ENCODE measurements at regions not wholly inside any gene's neighbourhood (a gene's known extent, or its start where the extent isn't known, plus 50 kb on each side); places are given as distances from the start of the nearest gene placed in this dataset.

GRCh38 chr2:67835266-67835665 lies 227.5 kb downstream of the C1D start:
- H3K4me3 Mint-ChIP-seq, result no peak overlapping the region
- Histone ChIP-seq H3K27ac (ENCODE audit: low read depth in 1 of 2, low read length in 2 of 2) (no peak overlapping the region), H3K27me3 (ENCODE audit: control insufficient read depth in 2 of 2, insufficient read depth in 2 of 2, low read length in 2 of 2) (no peaks in the 10 kb centered on the region), H3K4me3 (replicated peaks in 1 of 3; ENCODE audit: low read depth in 2 of 3, low read length in 3 of 3) (no peak overlapping the region), H3K36me3 (replicated peaks in 1 of 2; ENCODE audit: control insufficient read depth in 1 of 2, insufficient read depth in 2 of 2, low read length in 2 of 2) (no peaks in the 10 kb centered on the region), H2AFZ (ENCODE audit: insufficient read depth, low read depth, low read length, poor library complexity, severe bottlenecking) (no peak overlapping the region), H3K4me1 (ENCODE audit: control insufficient read depth in 1 of 2, insufficient read depth in 2 of 2, low read length in 2 of 2) (no peaks in the 10 kb centered on the region), H3K4me2 (replicated peaks; ENCODE audit: extremely low read depth, low read length, poor library complexity, severe bottlenecking) (no peak overlapping the region), H3K9ac (ENCODE audit: insufficient read depth, low read length, poor library complexity, severe bottlenecking) (no peak overlapping the region), H3K9me3 (replicated peaks in 1 of 2; ENCODE audit: control insufficient read depth in 1 of 2, insufficient read depth in 1 of 2, low read length in 2 of 2) (no peaks in the 10 kb centered on the region), H3K79me2 (ENCODE audit: insufficient read depth, low read length) (no peaks in the 10 kb centered on the region), H4K20me1 (ENCODE audit: insufficient read depth, low read length) (no peaks in the 10 kb centered on the region)
- no peak overlapping the region for H3K27ac Mint-ChIP-seq
- no peak for TF ChIP-seq CTCF (IDR thresholded peaks at IDR 0.05)
- intact Hi-C loops (cut with micrococcal nuclease), result no loop called here
- no peaks in the 10 kb centered on the region for H3K36me3 Mint-ChIP-seq
- no peak for DNase-seq
- peaks cover 0 to 2% (median 0%) of the 10 kb centered on the region in 3 donors for H3K27me3 Mint-ChIP-seq (ENCODE audit: low read depth in 3 of 3)
- H3K4me1 Mint-ChIP-seq, result no peaks in the 10 kb centered on the region
- 87% methylated on average over 3 of the region's 3 CpGs for whole genome bisulfite sequencing (ENCODE audit: insufficient coverage)
- H3K9me3 Mint-ChIP-seq, result peaks cover 0 to 5% (median 3%) of the 10 kb centered on the region in 7 donors

- Mint-ChIP-seq H3K4me1 (no peaks in the 10 kb centered on the region), H3K27me3 (ENCODE audit: low read depth in 3 of 3) (peaks cover 0 to 4% (median 2%) of the 10 kb centered on the region in 3 donors), H3K9me3 (peaks cover 0 to 2% (median 0%) of the 10 kb centered on the region in 7 donors), H3K36me3 (no peaks in the 10 kb centered on the region), H3K4me3 (no peak overlapping the region), H3K27ac (no peak overlapping the region)
- Histone ChIP-seq H3K4me1 (ENCODE audit: control insufficient read depth in 1 of 2, insufficient read depth in 2 of 2, low read length in 2 of 2) (no peaks in the 10 kb centered on the region), H3K27me3 (ENCODE audit: control insufficient read depth in 2 of 2, insufficient read depth in 2 of 2, low read length in 2 of 2) (no peaks in the 10 kb centered on the region), H3K79me2 (ENCODE audit: insufficient read depth, low read length) (no peaks in the 10 kb centered on the region), H3K36me3 (replicated peaks in 1 of 2; ENCODE audit: control insufficient read depth in 1 of 2, insufficient read depth in 2 of 2, low read length in 2 of 2) (no peaks in the 10 kb centered on the region), H2AFZ (ENCODE audit: insufficient read depth, low read depth, low read length, poor library complexity, severe bottlenecking) (no peak overlapping the region), H3K9ac (ENCODE audit: insufficient read depth, low read length, poor library complexity, severe bottlenecking) (no peak overlapping the region), H3K4me2 (replicated peaks; ENCODE audit: extremely low read depth, low read length, poor library complexity, severe bottlenecking) (no peak overlapping the region), H4K20me1 (ENCODE audit: insufficient read depth, low read length) (no peaks in the 10 kb centered on the region), H3K9me3 (replicated peaks in 1 of 2; ENCODE audit: control insufficient read depth in 1 of 2, insufficient read depth in 1 of 2, low read length in 2 of 2) (no peaks in the 10 kb centered on the region), H3K4me3 (replicated peaks in 1 of 3; ENCODE audit: low read depth in 2 of 3, low read length in 3 of 3) (no peak overlapping the region), H3K27ac (ENCODE audit: low read depth in 1 of 2, low read length in 2 of 2) (no peak overlapping the region)
- no peak for DNase-seq
- TF ChIP-seq CTCF (IDR thresholded peaks at IDR 0.05), result no peak
- 95% methylated on average over 4 of the region's 5 CpGs for WGBS (ENCODE audit: insufficient coverage)
- intact Hi-C loops (cut with micrococcal nuclease), result no loop called here
These were observed 225.9 kb downstream of the C1D start for GRCh38 chr2:67836866-67837265.
